SK-N-MC (cell line): ENCODE measurements at regions not wholly inside any gene's neighbourhood (a gene's known extent, or its start where the extent isn't known, plus 50 kb on each side); places are given as distances from the start of the nearest gene placed in this dataset.

Experiments
- EZH2 ChIP-seq: fragments of 200-600 bp; sonication (generic); IDR thresholded peaks from one replicate; pipeline ENCODE4 v1.6.1; 2017; ENCODE audit warnings: antibody characterized with exemption
- POLR2AphosphoS5 ChIP-seq: IDR thresholded peaks from 2 replicates; pipeline ENCODE4 v1.6.1; 2012; ENCODE audit warnings: mild to moderate bottlenecking, low read depth, low read length, borderline replicate concordance

- no peak for TF ChIP-seq POLR2AphosphoS5
- TF ChIP-seq EZH2, result no peak
Measured at GRCh38 chr9:86674487-86674886, 272.8 kb downstream of the GAS1 start.
